ENCODE measurements at regions not wholly inside any gene's neighbourhood (a gene's known extent, or its start where the extent isn't known, plus 50 kb on each side); places are given as distances from the start of the nearest gene placed in this dataset.

DNA sequence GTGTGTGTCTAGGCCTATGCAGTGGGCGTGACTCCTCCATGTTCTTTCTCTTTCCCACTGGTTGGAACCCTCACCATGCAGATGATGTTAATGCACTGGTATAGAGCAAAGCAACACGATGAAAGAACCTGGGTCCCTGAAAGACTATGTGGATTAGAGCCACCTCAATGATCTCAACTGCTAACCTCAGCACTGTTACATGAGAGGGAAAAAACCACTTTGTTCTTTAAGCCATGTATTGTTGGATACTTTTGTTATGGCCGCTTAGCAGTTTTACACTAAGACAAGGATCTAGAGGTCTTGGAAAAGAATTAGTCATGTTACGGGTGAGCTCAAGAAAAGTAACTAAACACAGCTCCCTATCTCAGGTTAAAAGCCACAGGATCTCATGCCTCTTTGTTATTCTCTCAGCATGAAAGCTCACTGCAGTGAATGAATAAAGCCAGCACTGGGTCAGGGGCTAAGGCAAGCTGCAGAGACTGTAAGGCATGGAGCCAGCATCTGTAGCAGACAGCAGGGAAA is 56.6 kb upstream of the RBBP6 start:
- TF ChIP-seq, protein P1, sequence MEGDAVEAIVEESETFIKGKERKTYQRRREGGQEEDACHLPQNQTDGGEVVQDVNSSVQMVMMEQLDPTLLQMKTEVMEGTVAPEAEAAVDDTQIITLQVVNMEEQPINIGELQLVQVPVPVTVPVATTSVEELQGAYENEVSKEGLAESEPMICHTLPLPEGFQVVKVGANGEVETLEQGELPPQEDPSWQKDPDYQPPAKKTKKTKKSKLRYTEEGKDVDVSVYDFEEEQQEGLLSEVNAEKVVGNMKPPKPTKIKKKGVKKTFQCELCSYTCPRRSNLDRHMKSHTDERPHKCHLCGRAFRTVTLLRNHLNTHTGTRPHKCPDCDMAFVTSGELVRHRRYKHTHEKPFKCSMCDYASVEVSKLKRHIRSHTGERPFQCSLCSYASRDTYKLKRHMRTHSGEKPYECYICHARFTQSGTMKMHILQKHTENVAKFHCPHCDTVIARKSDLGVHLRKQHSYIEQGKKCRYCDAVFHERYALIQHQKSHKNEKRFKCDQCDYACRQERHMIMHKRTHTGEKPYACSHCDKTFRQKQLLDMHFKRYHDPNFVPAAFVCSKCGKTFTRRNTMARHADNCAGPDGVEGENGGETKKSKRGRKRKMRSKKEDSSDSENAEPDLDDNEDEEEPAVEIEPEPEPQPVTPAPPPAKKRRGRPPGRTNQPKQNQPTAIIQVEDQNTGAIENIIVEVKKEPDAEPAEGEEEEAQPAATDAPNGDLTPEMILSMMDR (IDR thresholded peaks at IDR 0.05): no peak
- no peak for TF ChIP-seq EZH2 (IDR thresholded peaks at IDR 0.05; ENCODE audit: borderline replicate concordance, insufficient read depth, low read depth, low read length, poor library complexity, severe bottlenecking)
